ENCODE measurements at regions not wholly inside any gene's neighbourhood (a gene's known extent, or its start where the extent isn't known, plus 50 kb on each side); places are given as distances from the start of the nearest gene placed in this dataset.

DNA sequence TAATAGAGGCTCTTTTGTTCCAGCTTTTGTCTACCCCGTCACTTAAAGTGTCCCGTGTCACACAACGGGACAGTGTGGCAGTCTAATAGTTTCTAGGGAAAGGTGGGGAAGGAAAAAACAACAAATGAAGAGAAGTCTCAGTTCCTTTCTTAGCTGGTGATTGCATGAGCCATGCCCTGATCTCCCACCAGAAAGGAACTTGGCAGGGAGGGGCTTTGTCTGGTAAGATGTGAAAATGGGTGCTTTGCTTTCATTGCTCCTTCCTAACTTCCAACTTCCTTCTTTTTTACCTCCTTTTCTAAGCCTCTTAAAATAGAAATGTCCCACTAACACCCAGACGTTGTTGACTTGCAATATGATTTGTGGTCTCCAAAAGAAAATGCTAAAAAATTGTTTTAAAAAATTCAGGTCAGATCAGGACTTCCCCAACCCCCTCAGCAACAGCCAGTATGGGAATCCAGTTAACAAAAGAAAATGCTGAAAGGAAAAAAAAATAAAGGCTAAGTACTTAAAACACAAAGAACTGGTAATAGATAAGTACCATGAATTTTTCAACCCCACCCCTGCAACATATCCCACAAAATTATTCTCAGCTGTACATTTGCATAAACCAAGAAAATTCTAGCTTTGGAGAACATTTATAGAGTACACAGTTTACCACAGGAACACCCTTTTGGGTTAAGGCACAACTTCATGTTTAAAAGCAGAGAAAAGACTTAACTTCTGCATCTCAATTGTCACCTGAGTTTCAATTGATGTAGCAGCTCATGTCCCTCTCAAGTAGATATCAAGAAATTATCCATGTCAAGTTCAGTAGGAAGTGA is 106.2 kb downstream of the NIBAN1 start:
- TF ChIP-seq YY1 (IDR thresholded peaks at IDR 0.05; ENCODE audit: low read depth) (no peak), USF1 (IDR thresholded peaks at IDR 0.05) (no peak), NFIC (IDR thresholded peaks at IDR 0.05) (no peak), EGR1 (IDR thresholded peaks at IDR 0.05) (no peak), EP300 (IDR thresholded peaks at IDR 0.05; ENCODE audit: borderline replicate concordance) (no peak), RAD21 (IDR thresholded peaks at IDR 0.05; ENCODE audit: low read depth) (no peak), TAF1 (IDR thresholded peaks at IDR 0.05; ENCODE audit: low read depth) (no peak), CREB1 (IDR thresholded peaks at IDR 0.05; ENCODE audit: low read depth) (no peak), FOXM1 (IDR thresholded peaks at IDR 0.05; ENCODE audit: borderline replicate concordance, low read depth) (no peak), ZBTB7A (IDR thresholded peaks at IDR 0.05; ENCODE audit: low read depth) (no peak), REST (IDR thresholded peaks at IDR 0.05; ENCODE audit: low read depth) (no peak), MAX (IDR thresholded peaks at IDR 0.05) (no peak), TEAD4 (IDR thresholded peaks at IDR 0.05) (no peak)

GRCh38 chr1:184866991-184867788 is 107.1 kb downstream of the NIBAN1 start:
- no peak for TF ChIP-seq FOXM1 (IDR thresholded peaks at IDR 0.05; ENCODE audit: borderline replicate concordance, low read depth)
- TF ChIP-seq TAF1 (IDR thresholded peaks at IDR 0.05; ENCODE audit: low read depth), result no peak
- TF ChIP-seq CREB1 (IDR thresholded peaks at IDR 0.05; ENCODE audit: low read depth), result no peak
- TF ChIP-seq EGR1 (IDR thresholded peaks at IDR 0.05), result no peak
- no peak for TF ChIP-seq RAD21 (IDR thresholded peaks at IDR 0.05; ENCODE audit: low read depth)
- TF ChIP-seq TCF12 (IDR thresholded peaks at IDR 0.05; ENCODE audit: low read depth), result no peak
- TF ChIP-seq CEBPB (IDR thresholded peaks at IDR 0.05), result no peak
- no peak for TF ChIP-seq ZBTB7A (IDR thresholded peaks at IDR 0.05; ENCODE audit: low read depth)
- TF ChIP-seq NFIC (IDR thresholded peaks at IDR 0.05), result no peak
- TF ChIP-seq EP300 (IDR thresholded peaks at IDR 0.05; ENCODE audit: borderline replicate concordance), result no peak
- no peak for TF ChIP-seq USF1 (IDR thresholded peaks at IDR 0.05)
- TF ChIP-seq YY1 (IDR thresholded peaks at IDR 0.05; ENCODE audit: low read depth), result no peak
- TF ChIP-seq MAX (IDR thresholded peaks at IDR 0.05), result no peak
- TF ChIP-seq REST (IDR thresholded peaks at IDR 0.05; ENCODE audit: low read depth), result no peak
- no peak for TF ChIP-seq TEAD4 (IDR thresholded peaks at IDR 0.05)

- TF ChIP-seq REST (IDR thresholded peaks at IDR 0.05; ENCODE audit: low read depth) (no peak), TCF12 (IDR thresholded peaks at IDR 0.05; ENCODE audit: low read depth) (no peak), FOXM1 (IDR thresholded peaks at IDR 0.05; ENCODE audit: borderline replicate concordance, low read depth) (no peak), TEAD4 (IDR thresholded peaks at IDR 0.05) (no peak), ZBTB7A (IDR thresholded peaks at IDR 0.05; ENCODE audit: low read depth) (no peak), RAD21 (IDR thresholded peaks at IDR 0.05; ENCODE audit: low read depth) (no peak), CEBPB (IDR thresholded peaks at IDR 0.05) (no peak), EP300 (IDR thresholded peaks at IDR 0.05; ENCODE audit: borderline replicate concordance) (no peak), EGR1 (IDR thresholded peaks at IDR 0.05) (no peak), CREB1 (IDR thresholded peaks at IDR 0.05; ENCODE audit: low read depth) (no peak), TAF1 (IDR thresholded peaks at IDR 0.05; ENCODE audit: low read depth) (no peak), MAX (IDR thresholded peaks at IDR 0.05) (no peak)
These were observed 107.7 kb downstream of the NIBAN1 start for GRCh38 chr1:184866586-184866985.
